B cell (primary cell): ENCODE measurements at regions not wholly inside any gene's neighbourhood (a gene's known extent, or its start where the extent isn't known, plus 50 kb on each side); places are given as distances from the start of the nearest gene placed in this dataset.

Source experiments
- EZH2 ChIP-seq: IDR thresholded peaks from 2 replicates; pipeline ENCODE4 v1.6.1; 2012; ENCODE audit warnings: borderline replicate concordance, low read depth, mild to moderate bottlenecking, moderate library complexity, low read length; ENCODE audit not compliant: insufficient read depth, poor library complexity, severe bottlenecking
- TF ChIP-seq, protein P1 (sequence below): fragments of 200-600 bp; IDR thresholded peaks from one replicate; pipeline ENCODE4 v1.8.0; 2022; ENCODE audit warnings: antibody characterized with exemption, mild to moderate bottlenecking

DNA sequence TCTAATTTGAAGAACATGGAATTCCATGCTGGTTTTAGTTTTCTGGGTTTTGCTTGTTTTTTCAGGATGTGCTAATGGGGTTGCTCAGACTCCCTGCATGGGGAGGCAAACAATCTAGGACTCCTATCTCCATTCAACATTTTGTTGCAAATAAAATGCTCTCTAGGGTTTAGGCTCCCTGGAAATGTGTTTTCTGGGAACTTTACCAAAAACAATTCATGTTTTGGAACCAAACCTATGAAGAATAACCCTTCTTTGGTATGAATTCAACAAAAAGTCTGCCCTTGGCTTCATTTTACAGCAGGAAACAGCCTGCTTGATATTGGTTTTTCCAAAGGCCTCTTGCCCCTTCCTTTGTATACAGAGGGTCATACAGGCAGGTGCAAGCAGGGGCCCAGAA is 217.7 kb downstream of the FOXA2 start:
- TF ChIP-seq, protein P1, sequence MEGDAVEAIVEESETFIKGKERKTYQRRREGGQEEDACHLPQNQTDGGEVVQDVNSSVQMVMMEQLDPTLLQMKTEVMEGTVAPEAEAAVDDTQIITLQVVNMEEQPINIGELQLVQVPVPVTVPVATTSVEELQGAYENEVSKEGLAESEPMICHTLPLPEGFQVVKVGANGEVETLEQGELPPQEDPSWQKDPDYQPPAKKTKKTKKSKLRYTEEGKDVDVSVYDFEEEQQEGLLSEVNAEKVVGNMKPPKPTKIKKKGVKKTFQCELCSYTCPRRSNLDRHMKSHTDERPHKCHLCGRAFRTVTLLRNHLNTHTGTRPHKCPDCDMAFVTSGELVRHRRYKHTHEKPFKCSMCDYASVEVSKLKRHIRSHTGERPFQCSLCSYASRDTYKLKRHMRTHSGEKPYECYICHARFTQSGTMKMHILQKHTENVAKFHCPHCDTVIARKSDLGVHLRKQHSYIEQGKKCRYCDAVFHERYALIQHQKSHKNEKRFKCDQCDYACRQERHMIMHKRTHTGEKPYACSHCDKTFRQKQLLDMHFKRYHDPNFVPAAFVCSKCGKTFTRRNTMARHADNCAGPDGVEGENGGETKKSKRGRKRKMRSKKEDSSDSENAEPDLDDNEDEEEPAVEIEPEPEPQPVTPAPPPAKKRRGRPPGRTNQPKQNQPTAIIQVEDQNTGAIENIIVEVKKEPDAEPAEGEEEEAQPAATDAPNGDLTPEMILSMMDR: no peak
- TF ChIP-seq EZH2: no peak
